B cell (primary cell): ENCODE measurements at regions not wholly inside any gene's neighbourhood (a gene's known extent, or its start where the extent isn't known, plus 50 kb on each side); places are given as distances from the start of the nearest gene placed in this dataset. TPM values are rescaled to one million over a fixed set of nuclear protein-coding genes. Genes with fewer than 3 reads are reported as not detected.

Experiments used
- small RNA-seq: library from RNA; depleted of rRNA; stranded (forward); fragments of <200 nt; gene quantifications from one replicate; pipeline ENCODE3, GENCODE V24; 2012; ENCODE audit warnings: low replicate concordance, low read depth; ENCODE audit not compliant: insufficient read length

Small RNAs in the stretch of these regions (small RNA-seq; reads per million reads assigned to genes)
- not detected for gene B3GNTL1P2
